GM23338 (cell line): ENCODE measurements at regions not wholly inside any gene's neighbourhood (a gene's known extent, or its start where the extent isn't known, plus 50 kb on each side); places are given as distances from the start of the nearest gene placed in this dataset.

Experiments used
- ATAC-seq: fragments of 200-7000 bp; cut with Tn5 transposase; 3 replicates; pipeline ENCODE4 v1.9.1; 2020
- DNase-seq: peaks from one replicate; pipeline ENCODE4 v3.0.0-alpha.2; 2015; ENCODE audit warnings: low spot score
- H2AFZ ChIP-seq: fragments of 200-600 bp; sonication (generic); 2 replicates; pipeline ENCODE4 v1.8.0; 2016; ENCODE audit warnings: antibody characterized with exemption, mild to moderate bottlenecking, moderate library complexity
- H3F3A ChIP-seq: fragments of 200-600 bp; sonication (generic); replicated peaks from 2 replicates; pipeline ENCODE4 v1.8.0; 2017; ENCODE audit warnings: antibody characterized with exemption, mixed run types, low read depth
- H3K27ac ChIP-seq: fragments of 200-600 bp; sonication (generic); 2 replicates; pipeline ENCODE4 v1.6.1; 2016; ENCODE audit warnings: low read depth
- H3K27me3 ChIP-seq: fragments of 200-600 bp; sonication (generic); 2 replicates; pipeline ENCODE4 v1.8.0; 2016; ENCODE audit warnings: mild to moderate bottlenecking, mixed run types, moderate library complexity; ENCODE audit not compliant: insufficient read depth
- H3K36me3 ChIP-seq: fragments of 200-600 bp; sonication (generic); 2 replicates; pipeline ENCODE4 v1.8.0; 2016; ENCODE audit warnings: mild to moderate bottlenecking; ENCODE audit not compliant: insufficient read depth
- H3K4me1 ChIP-seq: fragments of 200-600 bp; sonication (generic); 2 replicates; pipeline ENCODE4 v1.8.0; 2016; ENCODE audit warnings: mild to moderate bottlenecking, moderate library complexity; ENCODE audit not compliant: insufficient read depth
- H3K4me2 ChIP-seq: fragments of 200-600 bp; sonication (generic); 2 replicates; pipeline ENCODE4 v1.7.1; 2017; ENCODE audit warnings: mixed run types
- H3K4me3 ChIP-seq: fragments of 200-600 bp; sonication (generic); 2 replicates; pipeline ENCODE4 v1.6.1; 2016; ENCODE audit warnings: mixed run types
- H3K79me2 ChIP-seq: fragments of 200-600 bp; sonication (generic); replicated peaks from 2 replicates; pipeline ENCODE4 v1.8.0; 2017; ENCODE audit warnings: mild to moderate bottlenecking; ENCODE audit not compliant: insufficient read depth
- H3K9me2 ChIP-seq: fragments of 200-600 bp; sonication (generic); 2 replicates; pipeline ENCODE4 v1.8.0; 2017; ENCODE audit not compliant: insufficient read depth
- H4K20me1 ChIP-seq: fragments of 200-600 bp; sonication (generic); replicated peaks from 2 replicates; pipeline ENCODE4 v1.8.0; 2017; ENCODE audit warnings: mild to moderate bottlenecking; ENCODE audit not compliant: insufficient read depth
- H3K27ac Mint-ChIP-seq: 2 replicates; pipeline ENCODE4 v1.8.0; 2020; ENCODE audit warnings: inconsistent platforms, mild to moderate bottlenecking, moderate library complexity, mixed read lengths
- H3K27me3 Mint-ChIP-seq: 3 replicates; pipeline ENCODE4 v1.8.0; 2022; ENCODE audit warnings: low read depth, mild to moderate bottlenecking, moderate library complexity, mixed read lengths, inconsistent platforms; ENCODE audit not compliant: insufficient read depth, poor library complexity
- H3K36me3 Mint-ChIP-seq: 3 replicates; pipeline ENCODE4 v1.8.0; 2021; ENCODE audit warnings: low read depth, mild to moderate bottlenecking, inconsistent platforms, moderate library complexity, mixed read lengths
- H3K4me1 Mint-ChIP-seq: 3 replicates; pipeline ENCODE4 v1.8.0; 2020; ENCODE audit warnings: mild to moderate bottlenecking, inconsistent platforms, mixed read lengths
- H3K4me3 Mint-ChIP-seq: 3 replicates; pipeline ENCODE4 v1.8.0; 2021; ENCODE audit warnings: moderate library complexity, mild to moderate bottlenecking, inconsistent platforms, mixed read lengths
- H3K9me3 Mint-ChIP-seq: 3 replicates; pipeline ENCODE4 v1.8.0; 2020; ENCODE audit warnings: moderate library complexity, mild to moderate bottlenecking, inconsistent platforms, mixed read lengths
- CREB1 ChIP-seq: fragments of 250-450 bp; sonication (Bioruptor Pico); IDR thresholded peaks from 2 replicates; pipeline ENCODE4 v1.5.0; 2020; ENCODE audit warnings: low read depth, mild to moderate bottlenecking, moderate library complexity
- ETS1 ChIP-seq: IDR thresholded peaks from 2 replicates; pipeline ENCODE4 v1.6.1; 2016; ENCODE audit warnings: antibody characterized with exemption
- EZH2phosphoT487 ChIP-seq: fragments of 200-600 bp; sonication (generic); IDR thresholded peaks from one replicate; pipeline ENCODE4 v1.8.1; 2018; ENCODE audit warnings: antibody characterized with exemption; ENCODE audit not compliant: unreplicated experiment
- NANOG ChIP-seq: IDR thresholded peaks from 2 replicates; pipeline ENCODE4 v1.6.1; 2016; ENCODE audit warnings: antibody characterized with exemption, borderline replicate concordance
- POLR2AphosphoS5 ChIP-seq: IDR thresholded peaks from 2 replicates; pipeline ENCODE4 v1.6.1; 2016; ENCODE audit warnings: antibody characterized with exemption, low read depth
- STAT1 ChIP-seq: IDR thresholded peaks from one replicate; pipeline ENCODE4 v1.6.1; 2016; ENCODE audit warnings: antibody characterized with exemption; ENCODE audit not compliant: unreplicated experiment
- ZNF114 ChIP-seq: fragments of 250-450 bp; sonication (Bioruptor Pico); IDR thresholded peaks from 2 replicates; pipeline ENCODE4 v1.5.0; 2020; ENCODE audit warnings: mild to moderate bottlenecking, moderate library complexity
- ZNF331 ChIP-seq: fragments of 250-450 bp; sonication (Bioruptor Pico); IDR thresholded peaks from 2 replicates; pipeline ENCODE4 v1.5.0; 2020; ENCODE audit warnings: low read depth, mild to moderate bottlenecking, moderate library complexity
- TF ChIP-seq, protein P1 (sequence below): fragments of 250-450 bp; sonication (Bioruptor Pico); IDR thresholded peaks from 2 replicates; pipeline ENCODE4 v1.5.0; 2020; ENCODE audit warnings: mild to moderate bottlenecking, moderate library complexity
- TF ChIP-seq, protein P2 (sequence below), 2 experiments: fragments of 200-600 bp in 1 of 2; sonication (generic) in 1 of 2; conservative IDR thresholded peaks; 2 replicates each; pipeline versions ENCODE4 v1.5.1 to v1.6.1; 2016 to 2017; ENCODE audit warnings: antibody characterized with exemption in 2 of 2, low read depth in 2 of 2, mild to moderate bottlenecking in 2 of 2, moderate library complexity in 1 of 2

DNA sequence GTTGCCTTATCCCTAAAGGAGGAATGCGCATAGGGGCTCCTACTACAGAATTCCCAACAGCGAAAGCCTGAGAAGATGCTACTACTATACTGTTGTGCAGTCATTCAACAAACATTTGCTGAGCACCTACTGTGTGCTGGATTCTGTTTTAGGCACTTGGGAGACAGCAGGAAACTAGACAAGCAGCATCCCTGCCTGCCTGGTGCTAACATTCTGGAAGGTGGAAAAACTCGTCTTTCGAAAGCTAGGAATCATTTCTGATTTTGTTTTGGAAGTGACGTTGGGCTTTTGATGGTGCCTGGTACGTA, 131.5 kb upstream of the NCOR2 start:
- no peaks in the 10 kb centered on the region for H3K9me2 ChIP-seq
- Mint-ChIP-seq H3K36me3 (no peaks in the 10 kb centered on the region), H3K4me3 (no peak overlapping the region), H3K4me1 (0 out of 3 replicates have a peak, but pooled peaks cover 6% of the 10 kb centered on the region), H3K27ac (no peak overlapping the region), H3K9me3 (no peaks in the 10 kb centered on the region), H3K27me3 (peaks cover 14% of the 10 kb centered on the region)
- no peaks in the 10 kb centered on the region for H3K4me1 ChIP-seq
- H3K27me3 ChIP-seq = no peaks in the 10 kb centered on the region
- H3F3A ChIP-seq = no peaks in the 10 kb centered on the region; the same call in 1 of the 2 replicates
- no peaks in the 10 kb centered on the region for H4K20me1 ChIP-seq
- no peak for DNase-seq
- no peak for TF ChIP-seq ZNF331
- TF ChIP-seq POLR2AphosphoS5 = no peak
- TF ChIP-seq, protein P1, sequence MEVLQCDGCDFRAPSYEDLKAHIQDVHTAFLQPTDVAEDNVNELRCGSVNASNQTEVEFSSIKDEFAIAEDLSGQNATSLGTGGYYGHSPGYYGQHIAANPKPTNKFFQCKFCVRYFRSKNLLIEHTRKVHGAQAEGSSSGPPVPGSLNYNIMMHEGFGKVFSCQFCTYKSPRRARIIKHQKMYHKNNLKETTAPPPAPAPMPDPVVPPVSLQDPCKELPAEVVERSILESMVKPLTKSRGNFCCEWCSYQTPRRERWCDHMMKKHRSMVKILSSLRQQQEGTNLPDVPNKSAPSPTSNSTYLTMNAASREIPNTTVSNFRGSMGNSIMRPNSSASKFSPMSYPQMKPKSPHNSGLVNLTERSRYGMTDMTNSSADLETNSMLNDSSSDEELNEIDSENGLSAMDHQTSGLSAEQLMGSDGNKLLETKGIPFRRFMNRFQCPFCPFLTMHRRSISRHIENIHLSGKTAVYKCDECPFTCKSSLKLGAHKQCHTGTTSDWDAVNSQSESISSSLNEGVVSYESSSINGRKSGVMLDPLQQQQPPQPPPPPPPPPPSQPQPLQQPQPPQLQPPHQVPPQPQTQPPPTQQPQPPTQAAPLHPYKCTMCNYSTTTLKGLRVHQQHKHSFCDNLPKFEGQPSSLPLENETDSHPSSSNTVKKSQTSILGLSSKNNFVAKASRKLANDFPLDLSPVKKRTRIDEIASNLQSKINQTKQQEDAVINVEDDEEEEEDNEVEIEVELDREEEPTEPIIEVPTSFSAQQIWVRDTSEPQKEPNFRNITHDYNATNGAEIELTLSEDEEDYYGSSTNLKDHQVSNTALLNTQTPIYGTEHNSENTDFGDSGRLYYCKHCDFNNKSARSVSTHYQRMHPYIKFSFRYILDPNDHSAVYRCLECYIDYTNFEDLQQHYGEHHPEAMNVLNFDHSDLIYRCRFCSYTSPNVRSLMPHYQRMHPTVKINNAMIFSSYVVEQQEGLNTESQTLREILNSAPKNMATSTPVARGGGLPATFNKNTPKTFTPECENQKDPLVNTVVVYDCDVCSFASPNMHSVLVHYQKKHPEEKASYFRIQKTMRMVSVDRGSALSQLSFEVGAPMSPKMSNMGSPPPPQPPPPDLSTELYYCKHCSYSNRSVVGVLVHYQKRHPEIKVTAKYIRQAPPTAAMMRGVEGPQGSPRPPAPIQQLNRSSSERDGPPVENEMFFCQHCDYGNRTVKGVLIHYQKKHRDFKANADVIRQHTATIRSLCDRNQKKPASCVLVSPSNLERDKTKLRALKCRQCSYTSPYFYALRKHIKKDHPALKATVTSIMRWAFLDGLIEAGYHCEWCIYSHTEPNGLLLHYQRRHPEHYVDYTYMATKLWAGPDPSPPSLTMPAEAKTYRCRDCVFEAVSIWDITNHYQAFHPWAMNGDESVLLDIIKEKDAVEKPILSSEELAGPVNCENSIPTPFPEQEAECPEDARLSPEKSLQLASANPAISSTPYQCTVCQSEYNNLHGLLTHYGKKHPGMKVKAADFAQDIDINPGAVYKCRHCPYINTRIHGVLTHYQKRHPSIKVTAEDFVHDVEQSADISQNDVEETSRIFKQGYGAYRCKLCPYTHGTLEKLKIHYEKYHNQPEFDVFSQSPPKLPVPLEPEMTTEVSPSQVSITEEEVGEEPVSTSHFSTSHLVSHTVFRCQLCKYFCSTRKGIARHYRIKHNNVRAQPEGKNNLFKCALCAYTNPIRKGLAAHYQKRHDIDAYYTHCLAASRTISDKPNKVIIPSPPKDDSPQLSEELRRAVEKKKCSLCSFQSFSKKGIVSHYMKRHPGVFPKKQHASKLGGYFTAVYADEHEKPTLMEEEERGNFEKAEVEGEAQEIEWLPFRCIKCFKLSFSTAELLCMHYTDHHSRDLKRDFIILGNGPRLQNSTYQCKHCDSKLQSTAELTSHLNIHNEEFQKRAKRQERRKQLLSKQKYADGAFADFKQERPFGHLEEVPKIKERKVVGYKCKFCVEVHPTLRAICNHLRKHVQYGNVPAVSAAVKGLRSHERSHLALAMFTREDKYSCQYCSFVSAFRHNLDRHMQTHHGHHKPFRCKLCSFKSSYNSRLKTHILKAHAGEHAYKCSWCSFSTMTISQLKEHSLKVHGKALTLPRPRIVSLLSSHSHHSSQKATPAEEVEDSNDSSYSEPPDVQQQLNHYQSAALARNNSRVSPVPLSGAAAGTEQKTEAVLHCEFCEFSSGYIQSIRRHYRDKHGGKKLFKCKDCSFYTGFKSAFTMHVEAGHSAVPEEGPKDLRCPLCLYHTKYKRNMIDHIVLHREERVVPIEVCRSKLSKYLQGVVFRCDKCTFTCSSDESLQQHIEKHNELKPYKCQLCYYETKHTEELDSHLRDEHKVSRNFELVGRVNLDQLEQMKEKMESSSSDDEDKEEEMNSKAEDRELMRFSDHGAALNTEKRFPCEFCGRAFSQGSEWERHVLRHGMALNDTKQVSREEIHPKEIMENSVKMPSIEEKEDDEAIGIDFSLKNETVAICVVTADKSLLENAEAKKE = no peak
- no peak for TF ChIP-seq NANOG
- no peak for TF ChIP-seq ETS1
- no peak for TF ChIP-seq EZH2phosphoT487
- no peak for TF ChIP-seq STAT1
- TF ChIP-seq, protein P2, sequence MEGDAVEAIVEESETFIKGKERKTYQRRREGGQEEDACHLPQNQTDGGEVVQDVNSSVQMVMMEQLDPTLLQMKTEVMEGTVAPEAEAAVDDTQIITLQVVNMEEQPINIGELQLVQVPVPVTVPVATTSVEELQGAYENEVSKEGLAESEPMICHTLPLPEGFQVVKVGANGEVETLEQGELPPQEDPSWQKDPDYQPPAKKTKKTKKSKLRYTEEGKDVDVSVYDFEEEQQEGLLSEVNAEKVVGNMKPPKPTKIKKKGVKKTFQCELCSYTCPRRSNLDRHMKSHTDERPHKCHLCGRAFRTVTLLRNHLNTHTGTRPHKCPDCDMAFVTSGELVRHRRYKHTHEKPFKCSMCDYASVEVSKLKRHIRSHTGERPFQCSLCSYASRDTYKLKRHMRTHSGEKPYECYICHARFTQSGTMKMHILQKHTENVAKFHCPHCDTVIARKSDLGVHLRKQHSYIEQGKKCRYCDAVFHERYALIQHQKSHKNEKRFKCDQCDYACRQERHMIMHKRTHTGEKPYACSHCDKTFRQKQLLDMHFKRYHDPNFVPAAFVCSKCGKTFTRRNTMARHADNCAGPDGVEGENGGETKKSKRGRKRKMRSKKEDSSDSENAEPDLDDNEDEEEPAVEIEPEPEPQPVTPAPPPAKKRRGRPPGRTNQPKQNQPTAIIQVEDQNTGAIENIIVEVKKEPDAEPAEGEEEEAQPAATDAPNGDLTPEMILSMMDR (conservative IDR thresholded peaks at IDR 0.05; ENCODE audit: low read depth in 2 of 2) = no peak
- no peak for TF ChIP-seq CREB1 (CRISPR knock-in tag)
- no peak for TF ChIP-seq ZNF114 (CRISPR knock-in tag)
- no peak overlapping the region for H3K4me2 ChIP-seq
- H3K4me3 ChIP-seq = no peak overlapping the region
- no peaks in the 10 kb centered on the region for H3K36me3 ChIP-seq
- no peak overlapping the region for H2AFZ ChIP-seq
- H3K79me2 ChIP-seq = no peaks in the 10 kb centered on the region
- no peak for ATAC-seq
- H3K27ac ChIP-seq = no peak overlapping the region
